ENCODE measurements at regions not wholly inside any gene's neighbourhood (a gene's known extent, or its start where the extent isn't known, plus 50 kb on each side); places are given as distances from the start of the nearest gene placed in this dataset.

GRCh38 chr16:11447836-11448235 is 102.6 kb downstream of the RMI2 start:
- Histone ChIP-seq H3K36me3 (replicated peaks in 1 of 2; ENCODE audit: control insufficient read depth in 1 of 2, insufficient read depth in 2 of 2, low read length in 2 of 2) (no peaks in the 10 kb centered on the region), H3K9me3 (ENCODE audit: low read length) (no peaks in the 10 kb centered on the region), H3K79me2 (ENCODE audit: insufficient read depth, low read length) (no peaks in the 10 kb centered on the region), H3K4me2 (ENCODE audit: low read depth, low read length) (no peak overlapping the region), H3K9ac (ENCODE audit: insufficient read depth, low read depth, low read length) (no peak overlapping the region), H3K4me1 (ENCODE audit: insufficient read depth, low read length) (no peaks in the 10 kb centered on the region), H4K20me1 (ENCODE audit: insufficient read depth, low read length) (no peaks in the 10 kb centered on the region), H3K27ac (ENCODE audit: extremely low read length, insufficient read depth, low read length) (no peak overlapping the region), H3K27me3 (ENCODE audit: control insufficient read depth in 1 of 2, insufficient read depth in 2 of 2, low read length in 2 of 2) (peaks cover 12 to 69% of the 10 kb centered on the region in 2 experiments), H3K4me3 (replicated peaks in 1 of 3; ENCODE audit: insufficient read depth in 1 of 3, low read depth in 2 of 3, low read length in 3 of 3) (no peak overlapping the region), H2AFZ (ENCODE audit: low read length) (no peak overlapping the region)
- WGBS (ENCODE audit: low lambda C conversion rate): 29% methylated on average over 11 of the region's 11 CpGs
- intact Hi-C loops (cut with micrococcal nuclease; ENCODE audit: unreplicated experiment): no loop called here
- ATAC-seq (no peak), DNase-seq (ENCODE audit: low spot score) (no peak), FAIRE-seq (no peak)
- in situ Hi-C loops (cut with HindIII; ENCODE audit: extremely low pct_ligation_motif_present, low pct_unique_long_range_greater_than_20kb): no loop called here
- POLR2A ChIA-PET: no interaction called here
- TF ChIP-seq ZKSCAN1 (IDR thresholded peaks at IDR 0.05; ENCODE audit: low read length) (no peak), ZNF230 (CRISPR knock-in tag; IDR thresholded peaks at IDR 0.05) (no peak), PCBP2 (optimal IDR thresholded peaks at IDR 0.05; ENCODE audit: low read depth, low read length, poor library complexity, severe bottlenecking) (no peak), PRDM4 (CRISPR knock-in tag; IDR thresholded peaks at IDR 0.05; ENCODE audit: borderline replicate concordance) (no peak), CREB1 (IDR thresholded peaks at IDR 0.05) (no peak), CREB1 (CRISPR knock-in tag; IDR thresholded peaks at IDR 0.05) (no peak), ZNF207 (IDR thresholded peaks at IDR 0.05; ENCODE audit: borderline replicate concordance) (no peak), NFYB (CRISPR knock-in tag; IDR thresholded peaks at IDR 0.05) (no peak), NR1H2 (CRISPR knock-in tag; IDR thresholded peaks at IDR 0.05; ENCODE audit: borderline replicate concordance, low read depth) (no peak), HOXD1 (CRISPR knock-in tag; IDR thresholded peaks at IDR 0.05) (no peak), HOXA5 (CRISPR knock-in tag; IDR thresholded peaks at IDR 0.05) (no peak), ZNF749 (CRISPR knock-in tag; IDR thresholded peaks at IDR 0.05; ENCODE audit: borderline replicate concordance) (no peak), ZNF782 (CRISPR knock-in tag; IDR thresholded peaks at IDR 0.05; ENCODE audit: borderline replicate concordance) (no peak), ZFYVE20 (CRISPR knock-in tag; IDR thresholded peaks at IDR 0.05; ENCODE audit: borderline replicate concordance, low read depth) (no peak)
- TF ChIP-seq, protein P1, sequence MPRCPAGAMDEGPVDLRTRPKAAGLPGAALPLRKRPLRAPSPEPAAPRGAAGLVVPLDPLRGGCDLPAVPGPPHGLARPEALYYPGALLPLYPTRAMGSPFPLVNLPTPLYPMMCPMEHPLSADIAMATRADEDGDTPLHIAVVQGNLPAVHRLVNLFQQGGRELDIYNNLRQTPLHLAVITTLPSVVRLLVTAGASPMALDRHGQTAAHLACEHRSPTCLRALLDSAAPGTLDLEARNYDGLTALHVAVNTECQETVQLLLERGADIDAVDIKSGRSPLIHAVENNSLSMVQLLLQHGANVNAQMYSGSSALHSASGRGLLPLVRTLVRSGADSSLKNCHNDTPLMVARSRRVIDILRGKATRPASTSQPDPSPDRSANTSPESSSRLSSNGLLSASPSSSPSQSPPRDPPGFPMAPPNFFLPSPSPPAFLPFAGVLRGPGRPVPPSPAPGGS (CRISPR knock-in tag; IDR thresholded peaks at IDR 0.05): no peak
- TF ChIP-seq, protein P2, sequence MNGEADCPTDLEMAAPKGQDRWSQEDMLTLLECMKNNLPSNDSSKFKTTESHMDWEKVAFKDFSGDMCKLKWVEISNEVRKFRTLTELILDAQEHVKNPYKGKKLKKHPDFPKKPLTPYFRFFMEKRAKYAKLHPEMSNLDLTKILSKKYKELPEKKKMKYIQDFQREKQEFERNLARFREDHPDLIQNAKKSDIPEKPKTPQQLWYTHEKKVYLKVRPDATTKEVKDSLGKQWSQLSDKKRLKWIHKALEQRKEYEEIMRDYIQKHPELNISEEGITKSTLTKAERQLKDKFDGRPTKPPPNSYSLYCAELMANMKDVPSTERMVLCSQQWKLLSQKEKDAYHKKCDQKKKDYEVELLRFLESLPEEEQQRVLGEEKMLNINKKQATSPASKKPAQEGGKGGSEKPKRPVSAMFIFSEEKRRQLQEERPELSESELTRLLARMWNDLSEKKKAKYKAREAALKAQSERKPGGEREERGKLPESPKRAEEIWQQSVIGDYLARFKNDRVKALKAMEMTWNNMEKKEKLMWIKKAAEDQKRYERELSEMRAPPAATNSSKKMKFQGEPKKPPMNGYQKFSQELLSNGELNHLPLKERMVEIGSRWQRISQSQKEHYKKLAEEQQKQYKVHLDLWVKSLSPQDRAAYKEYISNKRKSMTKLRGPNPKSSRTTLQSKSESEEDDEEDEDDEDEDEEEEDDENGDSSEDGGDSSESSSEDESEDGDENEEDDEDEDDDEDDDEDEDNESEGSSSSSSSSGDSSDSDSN (CRISPR knock-in tag; IDR thresholded peaks at IDR 0.05): no peak
- CTCF ChIA-PET (ENCODE audit: low intra/inter-chr PET ratio, low total read pairs): no interaction called here
- BruUV-seq (replicated peaks): no TSS peak

Measured in HepG2 (cell line).